Effector memory CD4-positive, alpha-beta T cell (primary cell): ENCODE measurements at regions not wholly inside any gene's neighbourhood (a gene's known extent, or its start where the extent isn't known, plus 50 kb on each side); places are given as distances from the start of the nearest gene placed in this dataset.

Experiments
- DNase-seq, 3 donors: peaks; one replicate each; pipeline ENCODE4 v3.0.0-alpha.2; 2020
- H3K27ac ChIP-seq: 2 replicates; pipeline ENCODE4 v1.7.0; 2013; ENCODE audit warnings: mild to moderate bottlenecking, low read length, moderate library complexity; ENCODE audit not compliant: insufficient read depth, poor library complexity, severe bottlenecking
- H3K27me3 ChIP-seq: replicated peaks from 2 replicates; pipeline ENCODE4 v1.7.0; 2013; ENCODE audit warnings: mild to moderate bottlenecking, low read length; ENCODE audit not compliant: insufficient read depth, control insufficient read depth, poor library complexity, severe bottlenecking
- H3K36me3 ChIP-seq: 2 replicates; pipeline ENCODE4 v1.7.0; 2013; ENCODE audit warnings: mild to moderate bottlenecking, low read length, moderate library complexity; ENCODE audit not compliant: control insufficient read depth, insufficient read depth
- H3K4me1 ChIP-seq: 2 replicates; pipeline ENCODE4 v1.7.0; 2013; ENCODE audit warnings: low read length, mild to moderate bottlenecking; ENCODE audit not compliant: control insufficient read depth, insufficient read depth, poor library complexity, severe bottlenecking
- H3K4me3 ChIP-seq: 2 replicates; pipeline ENCODE4 v1.7.0; 2013; ENCODE audit warnings: low read length, low read depth, mild to moderate bottlenecking; ENCODE audit not compliant: insufficient read depth, poor library complexity, severe bottlenecking
- H3K9me3 ChIP-seq: 2 replicates; pipeline ENCODE4 v1.7.0; 2013; ENCODE audit warnings: mild to moderate bottlenecking, low read length, moderate library complexity; ENCODE audit not compliant: control insufficient read depth

DNA sequence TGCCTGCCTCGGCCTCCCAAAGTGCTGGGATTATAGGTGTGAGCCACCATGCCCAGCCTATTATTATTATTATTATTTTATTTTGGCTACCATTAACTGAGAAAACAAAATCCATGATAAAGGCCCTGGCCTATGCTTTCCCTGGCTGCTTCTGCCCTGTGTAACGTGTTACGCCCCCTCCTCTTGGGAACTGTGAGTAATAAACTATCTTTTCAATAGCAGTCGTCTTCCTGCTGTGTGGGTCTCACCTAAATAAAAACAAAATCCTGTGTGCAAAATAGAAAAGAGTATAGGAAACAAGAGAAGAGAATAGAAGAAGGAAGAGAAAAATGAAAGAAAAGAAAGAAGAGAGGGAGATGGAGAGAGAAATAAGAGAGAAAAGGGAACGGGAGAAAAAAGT lies 237.0 kb downstream of the MIAT start:
- Histone ChIP-seq H3K27ac (no peak overlapping the region), H3K27me3 (peaks cover 5% of the 10 kb centered on the region)

GRCh38 chr22:26894766-26895485 lies 237.5 kb downstream of the MIAT start:
- no peaks in the 10 kb centered on the region for H3K9me3 ChIP-seq
- H3K4me1 ChIP-seq = no peaks in the 10 kb centered on the region
- H3K4me3 ChIP-seq = no peak overlapping the region
- DNase-seq = no peak
- H3K27me3 ChIP-seq = peaks cover 5% of the 10 kb centered on the region
- H3K27ac ChIP-seq = no peak overlapping the region
- no peaks in the 10 kb centered on the region for H3K36me3 ChIP-seq

More for the DNA sequence above, 237.0 kb downstream of the MIAT start:
- DNase-seq = no peak
- Histone ChIP-seq H3K4me3 (no peak overlapping the region), H3K9me3 (no peaks in the 10 kb centered on the region), H3K4me1 (no peaks in the 10 kb centered on the region), H3K36me3 (no peaks in the 10 kb centered on the region)

DNA sequence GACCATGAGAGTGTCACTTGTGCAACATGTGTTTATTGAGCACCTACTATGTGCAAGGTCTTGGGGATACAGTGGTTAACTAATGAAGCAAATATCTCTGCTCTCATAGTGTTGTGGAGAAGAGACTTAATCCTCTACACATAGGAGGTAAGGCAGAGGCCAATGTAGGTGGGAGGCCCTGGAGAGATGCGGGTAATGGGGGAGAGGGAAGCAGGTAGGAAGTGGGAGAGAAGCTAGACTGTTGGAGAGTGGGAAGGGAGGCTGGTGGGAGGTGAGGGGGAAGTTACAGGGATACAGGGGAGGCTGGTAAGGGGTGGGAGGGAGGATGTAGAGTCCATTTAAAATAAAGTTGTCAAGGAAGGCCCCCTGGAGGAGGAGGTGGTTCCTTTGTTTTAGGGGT lies 240.0 kb downstream of the MIAT start:
- no peaks in the 10 kb centered on the region for H3K9me3 ChIP-seq
- H3K27ac ChIP-seq = no peak overlapping the region
- H3K4me3 ChIP-seq = no peak overlapping the region
- DNase-seq = no peak
- no peaks in the 10 kb centered on the region for H3K4me1 ChIP-seq
- H3K27me3 ChIP-seq = peaks cover 5% of the 10 kb centered on the region
- no peaks in the 10 kb centered on the region for H3K36me3 ChIP-seq

GRCh38 chr22:26898946-26899605 lies 241.7 kb downstream of the MIAT start:
- Histone ChIP-seq H3K27ac (no peak overlapping the region), H3K4me3 (no peak overlapping the region), H3K4me1 (peaks cover 5% of the 10 kb centered on the region), H3K9me3 (no peaks in the 10 kb centered on the region), H3K27me3 (peaks cover 5% of the 10 kb centered on the region), H3K36me3 (no peaks in the 10 kb centered on the region)
- no peak for DNase-seq

DNA sequence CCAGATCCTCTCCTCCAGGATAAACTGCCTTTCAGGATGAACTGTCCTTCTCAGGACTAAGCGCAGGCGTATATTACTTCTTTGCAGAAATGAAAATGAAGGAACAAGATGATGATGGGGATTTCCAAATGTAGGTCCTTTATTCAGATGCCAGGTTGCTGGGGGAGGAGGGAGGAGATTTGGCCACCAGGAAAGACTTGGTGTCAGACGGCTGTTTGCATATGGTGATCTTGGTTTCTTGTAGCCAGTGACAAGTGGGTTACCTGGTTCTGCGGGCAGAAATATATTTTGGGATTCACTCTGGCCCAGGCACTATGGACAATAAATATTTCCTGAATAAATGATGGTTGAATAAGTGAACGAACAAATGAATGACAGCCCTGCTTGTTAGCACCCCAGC lies 243.4 kb downstream of the MIAT start:
- DNase-seq = no peak
- H3K27ac ChIP-seq = no peak overlapping the region
- peaks cover 5% of the 10 kb centered on the region for H3K27me3 ChIP-seq
- H3K4me3 ChIP-seq = no peak overlapping the region
- peaks cover 5% of the 10 kb centered on the region for H3K4me1 ChIP-seq
- no peaks in the 10 kb centered on the region for H3K9me3 ChIP-seq
- H3K36me3 ChIP-seq = no peaks in the 10 kb centered on the region

- Histone ChIP-seq H3K4me1 (peaks cover 5% of the 10 kb centered on the region), H3K4me3 (no peak overlapping the region), H3K36me3 (no peaks in the 10 kb centered on the region), H3K9me3 (no peaks in the 10 kb centered on the region), H3K27me3 (peaks cover 5% of the 10 kb centered on the region), H3K27ac (no peak overlapping the region)
- no peak for DNase-seq
These were observed 243.9 kb downstream of the MIAT start for GRCh38 chr22:26901198-26901816.

DNA sequence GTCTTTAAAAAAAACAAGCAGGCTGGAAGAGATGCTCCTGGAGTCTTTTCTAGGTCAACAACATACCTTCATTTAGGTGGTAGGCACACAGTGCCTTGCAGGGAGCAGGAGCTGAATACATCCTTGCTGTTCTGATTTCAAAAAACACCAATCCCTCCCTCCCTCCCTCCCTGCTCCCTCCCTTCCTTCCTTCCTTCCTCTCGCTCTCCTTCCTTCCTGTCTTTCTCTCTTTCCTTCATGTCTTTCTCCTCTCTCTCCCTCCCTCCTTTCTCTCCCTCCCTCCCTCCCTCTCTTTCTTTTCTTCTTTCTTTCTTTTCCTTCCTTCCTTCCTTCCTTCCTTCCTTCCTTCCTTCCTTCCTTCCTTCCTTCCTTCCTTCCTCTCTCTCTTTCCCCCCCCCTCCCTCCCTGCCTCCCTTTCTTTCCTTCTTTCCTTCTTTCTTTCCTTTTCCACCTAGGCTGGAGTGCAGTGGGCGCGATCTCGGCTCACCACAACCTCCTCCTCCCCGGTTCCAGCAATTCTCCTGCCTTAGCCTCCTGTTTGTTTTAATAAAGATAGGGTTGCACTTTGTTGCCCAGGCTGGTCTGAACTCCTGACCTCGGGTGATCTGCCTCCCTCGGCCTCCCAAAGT lies 245.1 kb downstream of the MIAT start:
- H3K4me3 ChIP-seq = no peak overlapping the region
- DNase-seq = no peak
- H3K27me3 ChIP-seq = peaks cover 5% of the 10 kb centered on the region
- H3K27ac ChIP-seq = no peak overlapping the region
- peaks cover 5% of the 10 kb centered on the region for H3K4me1 ChIP-seq
- H3K9me3 ChIP-seq = no peaks in the 10 kb centered on the region
- H3K36me3 ChIP-seq = no peaks in the 10 kb centered on the region

- H3K4me1 ChIP-seq = peaks cover 5% of the 10 kb centered on the region
- H3K4me3 ChIP-seq = no peak overlapping the region
- no peaks in the 10 kb centered on the region for H3K36me3 ChIP-seq
- no peak for DNase-seq
- H3K27ac ChIP-seq = no peak overlapping the region
- peaks cover 1% of the 10 kb centered on the region for H3K27me3 ChIP-seq
- H3K9me3 ChIP-seq = no peaks in the 10 kb centered on the region
These were observed 245.9 kb downstream of the MIAT start for GRCh38 chr22:26903030-26903856.

GRCh38 chr22:26904483-26904882 lies 247.1 kb downstream of the MIAT start:
- H3K27me3 ChIP-seq = no peaks in the 10 kb centered on the region
- H3K4me1 ChIP-seq = peaks cover 5% of the 10 kb centered on the region
- H3K9me3 ChIP-seq = no peaks in the 10 kb centered on the region
- no peak for DNase-seq
- no peak overlapping the region for H3K27ac ChIP-seq
- no peaks in the 10 kb centered on the region for H3K36me3 ChIP-seq
- H3K4me3 ChIP-seq = no peak overlapping the region
